ENCODE measurements at regions not wholly inside any gene's neighbourhood (a gene's known extent, or its start where the extent isn't known, plus 50 kb on each side); places are given as distances from the start of the nearest gene placed in this dataset.

GRCh38 chrX:889966-890651 lies 259.5 kb downstream of the SHOX start:
- dilution Hi-C loops (cut with HindIII; ENCODE audit: low sequenced_read_pairs, unreplicated experiment): no loop called here
- H3K36me3 ChIP-seq (ENCODE audit: control insufficient read depth, insufficient read depth, low read length): no peaks in the 10 kb centered on the region
- BruUV-seq (replicated peaks): no TSS peak
- no peak overlapping the region for H3K18ac ChIP-seq (ENCODE audit: low read depth, low read length)
- peaks cover 13% of the 10 kb centered on the region for H3K9me3 ChIP-seq (ENCODE audit: control insufficient read depth, insufficient read depth, low read length)
- no peak overlapping the region for H3K23ac ChIP-seq (ENCODE audit: low read depth, low read length)
- H4K91ac ChIP-seq (ENCODE audit: insufficient read depth, low read depth, low read length): no peak overlapping the region
- H3K4me1 ChIP-seq (ENCODE audit: control insufficient read depth, insufficient read depth, low read length): no peaks in the 10 kb centered on the region
- H2BK15ac ChIP-seq (ENCODE audit: low read depth, low read length): no peak overlapping the region
- POLR2A ChIA-PET (ENCODE audit: unreplicated experiment): no interaction called here
- H3K9me1 ChIP-seq (ENCODE audit: insufficient read depth, low read length): no peaks in the 10 kb centered on the region
- no peak overlapping the region for H2AK5ac ChIP-seq (ENCODE audit: low read depth, low read length)
- H3K27me3 ChIP-seq (ENCODE audit: control insufficient read depth, insufficient read depth, low read length): no peaks in the 10 kb centered on the region
- H3K14ac ChIP-seq (replicated peaks; ENCODE audit: low read depth, low read length): no peak overlapping the region
- no peaks in the 10 kb centered on the region for H3K79me1 ChIP-seq (ENCODE audit: low read depth in 1 of 2, low read length in 2 of 2)
- ATAC-seq (ENCODE audit: low read depth) (no peak), DNase-seq (no peak)
- H4K8ac ChIP-seq (ENCODE audit: low read depth in 2 of 2, low read length in 2 of 2): no peak overlapping the region
- in situ Hi-C loops (cut with MboI; ENCODE audit: low sequenced_read_pairs): no loop called here
- CTCF ChIA-PET: no interaction called here
- no peak overlapping the region for H3K56ac ChIP-seq (ENCODE audit: extremely low read depth, insufficient read depth, low read length)
- no peak for TF ChIP-seq MAZ (IDR thresholded peaks at IDR 0.05; ENCODE audit: borderline replicate concordance, low read depth, low read length)
- TF ChIP-seq USF2 (IDR thresholded peaks at IDR 0.05; ENCODE audit: low read depth, low read length): no peak
- TF ChIP-seq NFE2L2 (IDR thresholded peaks at IDR 0.05; ENCODE audit: low read depth, low read length): no peak
- no peak for TF ChIP-seq CTCF (conservative IDR thresholded peaks at IDR 0.05; ENCODE audit: low read depth, low read length)
- TF ChIP-seq MXI1 (IDR thresholded peaks at IDR 0.05; ENCODE audit: borderline replicate concordance, low read depth, low read length): no peak
- no peak for TF ChIP-seq BHLHE40 (IDR thresholded peaks at IDR 0.05; ENCODE audit: low read depth, low read length)
- no peak for TF ChIP-seq RFX5 (IDR thresholded peaks at IDR 0.05; ENCODE audit: low read depth, low read length)
- TF ChIP-seq FOS (IDR thresholded peaks at IDR 0.05; ENCODE audit: low read depth, low read length): no peak
- TF ChIP-seq MAFK (IDR thresholded peaks at IDR 0.05; ENCODE audit: low read depth, low read length): no peak
- no peak for TF ChIP-seq POLR2A (IDR thresholded peaks at IDR 0.05; ENCODE audit: low read depth, low read length)
- no peak for TF ChIP-seq ELK1 (IDR thresholded peaks at IDR 0.05; ENCODE audit: borderline replicate concordance, low read depth, low read length)
- no peak for TF ChIP-seq RAD21 (IDR thresholded peaks at IDR 0.05; ENCODE audit: low read length)
- no peak overlapping the region for H3K9ac ChIP-seq (ENCODE audit: low read depth, low read length)
- no peak overlapping the region for H3K4ac ChIP-seq (ENCODE audit: low read depth, low read length)
- no peak overlapping the region for H2AK9ac ChIP-seq (replicated peaks; ENCODE audit: low read depth, low read length, poor library complexity)
- H3K27ac ChIP-seq (ENCODE audit: insufficient read depth, low read length): no peak overlapping the region
- H2BK5ac ChIP-seq (ENCODE audit: low read depth, low read length, poor library complexity, severe bottlenecking): no peak overlapping the region
- no peak overlapping the region for H2BK20ac ChIP-seq (ENCODE audit: low read depth, low read length)
- no peak overlapping the region for H2AFZ ChIP-seq (replicated peaks; ENCODE audit: low read length, poor library complexity)
- no peaks in the 10 kb centered on the region for H4K20me1 ChIP-seq (ENCODE audit: insufficient read depth, low read length)
- WGBS, 2 experiments (ENCODE audit: extremely low coverage in 2 of 2, insufficient read length in 1 of 2): 58% methylated on average over 2 of the region's 5 CpGs; no CpG with 5 or more reads in 1 of the 2 experiments
- no peak overlapping the region for H3K4me3 ChIP-seq (ENCODE audit: insufficient read depth, low read depth, low read length)
- no peak overlapping the region for H4K5ac ChIP-seq (ENCODE audit: low read depth, low read length)
- H3K4me2 ChIP-seq (ENCODE audit: low read depth, low read length): no peak overlapping the region
- no peak overlapping the region for H2BK120ac ChIP-seq (ENCODE audit: low read depth, low read length)
- intact Hi-C loops (cut with micrococcal nuclease): no loop called here
